Left lung (tissue), 4 donors: ENCODE measurements at regions not wholly inside any gene's neighbourhood (a gene's known extent, or its start where the extent isn't known, plus 50 kb on each side); places are given as distances from the start of the nearest gene placed in this dataset.

Experiments
- ATAC-seq: fragments of 200-7000 bp; cut with Tn5 transposase; one replicate; pipeline ENCODE4 v1.9.1; 2020; ENCODE audit warnings: moderate library complexity
- DNase-seq, 4 donors: peaks; one replicate each; pipeline ENCODE4 v3.0.0-alpha.2; 2013 to 2020
- H3K27ac ChIP-seq, 2 donors: fragments of 200-600 bp; sonication (generic) in 1 of 2; one replicate each; pipeline versions ENCODE4 v1.5.0 to v1.8.0; 2020 to 2021
- H3K27me3 ChIP-seq, 2 donors: fragments of 200-600 bp; sonication (generic) in 1 of 2; one replicate each; pipeline versions ENCODE4 v1.5.0 to v1.8.0; 2020 to 2021
- H3K36me3 ChIP-seq, 2 donors: fragments of 200-600 bp; sonication (generic) in 1 of 2; one replicate each; pipeline versions ENCODE4 v1.5.0 to v1.8.0; 2020 to 2021
- H3K4me1 ChIP-seq, 2 donors: fragments of 200-600 bp; one replicate each; pipeline ENCODE4 v1.8.0; 2021
- H3K4me3 ChIP-seq, 2 donors: fragments of 200-600 bp; sonication (generic) in 1 of 2; one replicate each; pipeline versions ENCODE4 v1.5.0 to v1.8.0; 2020 to 2021; ENCODE audit warnings: mild to moderate bottlenecking in 1 of 2
- H3K9me3 ChIP-seq, 2 donors: fragments of 200-600 bp; sonication (generic) in 1 of 2; one replicate each; pipeline versions ENCODE4 v1.5.0 to v1.8.0; 2020 to 2021
- CTCF ChIP-seq, 2 donors: fragments of 200-600 bp; sonication (generic) in 1 of 2; IDR thresholded peaks; one replicate each; pipeline versions ENCODE4 v1.5.0 to v1.8.0; 2021; ENCODE audit warnings: antibody characterized with exemption in 2 of 2
- intact Hi-C, 2 donors: fragments of 100-400 bp; cut with DNase I; formaldehyde crosslinking; loops; one replicate each; pipeline versions ENCODE4 v1.11.2 to v1.14.2; 2022
- donor health status: DM: no; HTN: yes; CAD: no.
- donor health status: DM: no; HTN: no; CAD: no.

- Histone ChIP-seq H3K36me3 (no peaks in the 10 kb centered on the region), H3K27ac (no peak overlapping the region), H3K27me3 (no peaks in the 10 kb centered on the region), H3K4me3 (no peak overlapping the region), H3K9me3 (no peaks in the 10 kb centered on the region), H3K4me1 (no peaks in the 10 kb centered on the region)
- DNase-seq: no peak
- intact Hi-C loops: no loop called here
- TF ChIP-seq CTCF (IDR thresholded peaks at IDR 0.05): no peak
- no peak for ATAC-seq
Observed at GRCh38 chr2:133943108-133943507, 310.8 kb upstream of the MGAT5 start.

DNA sequence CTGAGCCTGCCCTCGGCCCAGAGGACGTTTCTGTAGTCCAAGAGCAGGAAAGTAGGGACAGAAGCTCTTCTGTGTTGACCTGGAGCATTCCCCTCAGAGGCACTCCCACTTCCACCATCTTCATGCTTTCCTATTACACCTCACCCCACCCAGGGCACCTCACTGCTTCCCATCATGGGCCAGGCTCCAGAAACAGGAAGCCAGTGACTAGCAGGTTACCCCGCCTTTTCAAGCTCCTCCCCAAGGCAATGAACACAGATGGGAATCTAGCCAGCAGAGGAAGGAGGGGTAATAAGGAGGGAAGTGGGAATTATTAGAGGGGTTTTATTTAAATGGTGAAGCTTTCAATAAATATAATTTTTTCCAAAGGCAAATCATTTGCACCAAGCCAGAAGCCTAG, 308.8 kb upstream of the MGAT5 start:
- no peak for TF ChIP-seq CTCF (IDR thresholded peaks at IDR 0.05)
- intact Hi-C loops: no loop called here
- DNase-seq (no peak), ATAC-seq (no peak)
- no peaks in the 10 kb centered on the region for H3K9me3 ChIP-seq
- H3K4me1 ChIP-seq: no peaks in the 10 kb centered on the region
- no peak overlapping the region for H3K27ac ChIP-seq
- H3K4me3 ChIP-seq: no peak overlapping the region
- no peaks in the 10 kb centered on the region for H3K27me3 ChIP-seq
- no peaks in the 10 kb centered on the region for H3K36me3 ChIP-seq

GRCh38 chr2:133947057-133947456, 306.8 kb upstream of the MGAT5 start:
- H3K9me3 ChIP-seq: no peaks in the 10 kb centered on the region
- H3K4me1 ChIP-seq: no peaks in the 10 kb centered on the region
- TF ChIP-seq CTCF (IDR thresholded peaks at IDR 0.05): no peak
- H3K27ac ChIP-seq: no peak overlapping the region
- DNase-seq: no peak
- no peaks in the 10 kb centered on the region for H3K27me3 ChIP-seq
- intact Hi-C loops: no loop called here
- ATAC-seq: no peak
- no peaks in the 10 kb centered on the region for H3K36me3 ChIP-seq
- H3K4me3 ChIP-seq: no peak overlapping the region

- DNase-seq (no peak), ATAC-seq (no peak)
- Histone ChIP-seq H3K36me3 (no peaks in the 10 kb centered on the region), H3K27ac (no peak overlapping the region), H3K27me3 (no peaks in the 10 kb centered on the region), H3K4me1 (no peaks in the 10 kb centered on the region), H3K4me3 (no peak overlapping the region), H3K9me3 (no peaks in the 10 kb centered on the region)
- TF ChIP-seq CTCF (IDR thresholded peaks at IDR 0.05): no peak
- intact Hi-C loops: no loop called here
Observed at GRCh38 chr2:133948610-133949290, 305.1 kb upstream of the MGAT5 start.

GRCh38 chr2:133949595-133949994, 304.3 kb upstream of the MGAT5 start:
- H3K36me3 ChIP-seq: no peaks in the 10 kb centered on the region
- DNase-seq (no peak), ATAC-seq (no peak)
- H3K9me3 ChIP-seq: no peaks in the 10 kb centered on the region
- no peak overlapping the region for H3K27ac ChIP-seq
- H3K4me1 ChIP-seq: no peaks in the 10 kb centered on the region
- no peak for TF ChIP-seq CTCF (IDR thresholded peaks at IDR 0.05)
- H3K4me3 ChIP-seq: no peak overlapping the region
- intact Hi-C loops: no loop called here
- no peaks in the 10 kb centered on the region for H3K27me3 ChIP-seq
